SU-DHL-6 (cell line): ENCODE measurements at regions not wholly inside any gene's neighbourhood (a gene's known extent, or its start where the extent isn't known, plus 50 kb on each side); places are given as distances from the start of the nearest gene placed in this dataset.

Experiments used
- CTCF ChIP-seq: fragments of 200-600 bp; sonication (generic); IDR thresholded peaks from one replicate; pipeline ENCODE4 v1.5.1; 2017; ENCODE audit warnings: antibody characterized with exemption, mild to moderate bottlenecking, low read length, moderate library complexity; ENCODE audit not compliant: insufficient read depth, poor library complexity, severe bottlenecking
- EZH2phosphoT487 ChIP-seq: fragments of 200-600 bp; sonication (generic), shearing (Covaris generic); conservative IDR thresholded peaks from 2 replicates; pipeline ENCODE4 v1.6.1; 2018; ENCODE audit warnings: mild to moderate bottlenecking, antibody characterized with exemption, low read length, moderate library complexity, mixed read lengths

- TF ChIP-seq CTCF (no peak), EZH2phosphoT487 (no peak)
These were observed 804.1 kb downstream of the USP25 start for GRCh38 chr21:16533692-16534407.
